ENCODE measurements at regions not wholly inside any gene's neighbourhood (a gene's known extent, or its start where the extent isn't known, plus 50 kb on each side); places are given as distances from the start of the nearest gene placed in this dataset.

DNA sequence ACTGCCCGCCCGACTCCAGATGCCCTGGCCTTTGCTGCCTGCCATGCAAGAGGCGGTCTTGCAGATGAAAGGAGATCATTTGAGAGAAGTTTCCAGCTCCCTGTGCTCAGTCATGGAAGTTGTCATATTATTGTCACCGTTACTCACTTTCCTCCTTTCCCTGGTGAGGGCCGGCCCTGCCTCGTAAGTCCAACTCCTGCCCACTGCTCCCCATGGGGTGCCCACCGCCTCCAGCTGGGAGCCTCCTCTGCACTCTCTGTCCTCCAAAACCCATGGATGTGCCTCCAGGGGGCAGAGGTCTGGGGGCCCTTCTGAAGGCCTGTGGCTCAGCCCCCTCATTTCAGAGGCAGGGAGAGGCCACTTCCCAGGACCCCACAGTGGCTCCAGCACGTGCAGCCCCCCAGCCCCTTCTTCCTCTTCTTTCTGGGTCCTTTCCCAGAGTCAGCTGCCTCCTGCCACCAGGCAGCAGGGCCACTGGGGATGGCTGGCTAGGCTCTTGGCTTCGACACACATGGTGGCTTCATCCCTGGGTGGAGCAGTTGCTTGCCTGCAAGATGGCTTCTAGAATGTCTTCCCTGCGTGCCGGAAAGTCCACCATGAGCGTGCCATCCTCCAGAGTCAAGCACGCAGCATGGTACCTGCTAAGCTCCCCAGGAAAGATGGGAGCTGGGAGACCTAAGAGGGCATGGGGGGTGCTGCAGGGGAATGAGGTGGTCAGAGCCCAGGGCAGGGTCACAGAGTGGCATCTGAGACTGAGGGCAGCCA is 97.9 kb upstream of the RUNX3 start:
- H3K4me1 ChIP-seq (ENCODE audit: insufficient read depth, low read length): peaks cover 96% of the 10 kb centered on the region
- H3K9me3 ChIP-seq (ENCODE audit: low read depth, low read length): no peaks in the 10 kb centered on the region
- no peak overlapping the region for H3K4me3 ChIP-seq (ENCODE audit: low read length)
- H3K27me3 ChIP-seq (ENCODE audit: insufficient read depth, low read length): no peaks in the 10 kb centered on the region

GRCh38 chr1:25026730-25027450 is 96.8 kb upstream of the RUNX3 start:
- no peak overlapping the region for H3K4me3 ChIP-seq (ENCODE audit: low read length)
- H3K4me1 ChIP-seq (ENCODE audit: insufficient read depth, low read length): peaks cover 95% of the 10 kb centered on the region
- H3K27me3 ChIP-seq (ENCODE audit: insufficient read depth, low read length): no peaks in the 10 kb centered on the region
- no peaks in the 10 kb centered on the region for H3K9me3 ChIP-seq (ENCODE audit: low read depth, low read length)

DNA sequence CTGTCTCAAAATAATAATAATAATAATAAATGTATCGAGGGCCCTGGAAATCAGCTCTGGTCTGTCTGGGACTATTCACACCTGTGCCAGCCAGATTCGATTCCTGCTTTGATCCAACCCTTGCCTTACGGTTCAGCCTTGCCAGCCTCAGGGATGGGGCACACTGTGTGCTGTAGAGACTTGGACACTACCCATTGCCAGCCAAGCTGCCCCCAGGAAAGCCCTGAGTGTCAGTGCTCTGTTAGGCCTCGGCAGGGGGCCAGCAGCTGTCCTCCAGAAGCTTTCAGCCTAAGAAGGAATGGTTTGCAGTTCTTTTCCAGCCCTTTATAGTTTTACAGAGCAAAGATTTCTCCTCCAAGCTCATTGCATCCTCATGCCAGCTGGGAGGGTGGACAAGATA is 96.2 kb upstream of the RUNX3 start:
- Histone ChIP-seq H3K9me3 (ENCODE audit: low read depth, low read length) (no peaks in the 10 kb centered on the region), H3K27me3 (ENCODE audit: insufficient read depth, low read length) (no peaks in the 10 kb centered on the region), H3K4me3 (ENCODE audit: low read length) (no peak overlapping the region), H3K4me1 (ENCODE audit: insufficient read depth, low read length) (peaks cover 95% of the 10 kb centered on the region)

GRCh38 chr1:25024615-25025350 is 94.7 kb upstream of the RUNX3 start:
- Histone ChIP-seq H3K9me3 (ENCODE audit: low read depth, low read length) (no peaks in the 10 kb centered on the region), H3K4me3 (ENCODE audit: low read length) (no peak overlapping the region), H3K27me3 (ENCODE audit: insufficient read depth, low read length) (no peaks in the 10 kb centered on the region), H3K4me1 (ENCODE audit: insufficient read depth, low read length) (peaks cover 93% of the 10 kb centered on the region)

DNA sequence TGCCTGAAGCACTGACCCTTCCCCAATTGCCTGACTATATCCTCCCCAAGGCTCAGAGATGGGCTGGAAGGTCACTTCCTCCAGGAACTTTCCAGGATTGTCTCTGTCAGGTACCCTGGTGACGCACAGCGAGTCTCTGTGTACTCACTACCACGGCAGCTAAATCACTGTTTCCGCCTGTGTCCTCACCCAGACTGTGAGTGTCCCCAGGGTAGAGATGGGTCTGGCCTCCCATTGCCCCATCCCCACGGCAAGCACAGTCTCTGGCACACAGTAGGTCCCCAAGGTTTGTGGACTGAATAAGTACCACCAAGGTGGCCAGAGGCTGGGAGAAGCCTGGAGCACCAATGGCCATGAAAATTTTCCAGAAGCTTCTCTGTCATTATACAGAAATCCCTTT is 93.8 kb upstream of the RUNX3 start:
- H3K27me3 ChIP-seq (ENCODE audit: insufficient read depth, low read length): no peaks in the 10 kb centered on the region
- H3K4me1 ChIP-seq (ENCODE audit: insufficient read depth, low read length): peaks cover 93% of the 10 kb centered on the region
- no peak overlapping the region for H3K4me3 ChIP-seq (ENCODE audit: low read length)
- H3K9me3 ChIP-seq (ENCODE audit: low read depth, low read length): no peaks in the 10 kb centered on the region

DNA sequence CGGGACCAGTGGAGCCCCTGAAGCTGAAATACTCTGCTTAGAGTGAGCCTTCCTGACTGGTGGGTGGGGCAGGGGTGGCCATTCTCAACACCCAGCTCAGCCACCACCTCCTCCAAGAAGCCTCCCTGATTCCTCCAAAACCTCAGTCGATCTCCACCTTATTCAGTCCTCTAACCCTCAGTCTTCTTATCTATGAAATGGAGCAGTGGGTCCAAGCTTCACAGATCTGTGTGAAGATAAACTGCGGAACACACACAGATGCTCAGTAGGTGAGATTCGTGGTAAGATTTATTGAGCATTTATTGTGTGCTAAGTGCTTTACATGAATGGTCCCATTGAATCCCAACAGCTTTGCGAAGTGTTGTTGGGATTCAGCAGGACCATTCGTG is 93.1 kb upstream of the RUNX3 start:
- Histone ChIP-seq H3K4me1 (ENCODE audit: insufficient read depth, low read length) (peaks cover 86% of the 10 kb centered on the region), H3K27me3 (ENCODE audit: insufficient read depth, low read length) (no peaks in the 10 kb centered on the region), H3K4me3 (ENCODE audit: low read length) (no peak overlapping the region), H3K9me3 (ENCODE audit: low read depth, low read length) (no peaks in the 10 kb centered on the region)

- Histone ChIP-seq H3K27me3 (ENCODE audit: insufficient read depth, low read length) (no peaks in the 10 kb centered on the region), H3K4me3 (ENCODE audit: low read length) (no peak overlapping the region)
Measured at GRCh38 chr1:25022361-25023189, 92.5 kb upstream of the RUNX3 start.

GRCh38 chr1:25021591-25022215 is 91.6 kb upstream of the RUNX3 start:
- peaks cover 73% of the 10 kb centered on the region for H3K4me1 ChIP-seq (ENCODE audit: insufficient read depth, low read length)
- H3K4me3 ChIP-seq (ENCODE audit: low read length): no peak overlapping the region

More at GRCh38 chr1:25022361-25023189, 92.5 kb upstream of the RUNX3 start:
- H3K9me3 ChIP-seq (ENCODE audit: low read depth, low read length): no peaks in the 10 kb centered on the region
- peaks cover 80% of the 10 kb centered on the region for H3K4me1 ChIP-seq (ENCODE audit: insufficient read depth, low read length)

DNA sequence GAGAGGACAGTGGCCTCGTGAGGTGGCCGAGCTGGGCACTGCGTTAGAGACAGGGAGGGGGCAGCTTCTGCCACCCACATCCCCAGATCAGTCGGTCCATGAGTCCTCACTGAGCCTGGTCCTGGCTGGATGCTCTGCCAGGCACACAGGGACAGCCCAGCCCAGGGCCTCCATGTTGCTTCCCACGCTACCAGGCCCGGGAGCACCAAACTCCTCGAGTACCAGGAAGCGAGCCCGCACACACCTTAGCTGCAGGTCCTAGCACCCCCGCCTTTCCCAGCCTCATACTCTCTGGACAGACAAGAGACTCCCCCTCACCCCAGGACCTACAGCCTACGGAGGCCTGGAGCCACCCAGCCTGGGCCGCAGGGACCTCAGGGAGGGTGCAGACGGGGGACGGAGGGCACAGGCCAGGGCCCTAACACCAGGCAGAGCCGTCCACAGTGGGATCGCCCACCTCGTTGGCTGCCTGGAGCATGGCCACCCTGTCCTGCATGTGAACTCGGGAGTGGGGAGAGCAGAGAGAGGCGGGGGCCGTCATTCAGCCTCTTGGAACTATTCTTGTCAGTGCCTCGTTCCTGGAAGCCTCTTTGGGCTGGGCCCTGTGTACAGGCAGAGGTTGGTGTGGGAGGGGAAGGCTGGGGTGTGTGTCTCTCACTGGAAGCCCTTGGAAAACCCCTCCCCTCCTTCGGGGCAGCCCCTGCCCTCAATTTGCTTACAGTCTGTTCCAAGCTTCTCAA is 90.9 kb upstream of the RUNX3 start:
- no peaks in the 10 kb centered on the region for H3K9me3 ChIP-seq (ENCODE audit: low read depth, low read length)
- H3K4me3 ChIP-seq (ENCODE audit: low read length): no peak overlapping the region
- peaks cover 68% of the 10 kb centered on the region for H3K4me1 ChIP-seq (ENCODE audit: insufficient read depth, low read length)
- H3K27me3 ChIP-seq (ENCODE audit: insufficient read depth, low read length): no peaks in the 10 kb centered on the region

More at GRCh38 chr1:25021591-25022215, 91.6 kb upstream of the RUNX3 start:
- no peaks in the 10 kb centered on the region for H3K9me3 ChIP-seq (ENCODE audit: low read depth, low read length)
- H3K27me3 ChIP-seq (ENCODE audit: insufficient read depth, low read length): no peaks in the 10 kb centered on the region

- H3K27me3 ChIP-seq (ENCODE audit: insufficient read depth, low read length): no peaks in the 10 kb centered on the region
- peaks cover 61% of the 10 kb centered on the region for H3K4me1 ChIP-seq (ENCODE audit: insufficient read depth, low read length)
- no peaks in the 10 kb centered on the region for H3K9me3 ChIP-seq (ENCODE audit: low read depth, low read length)
- no peak overlapping the region for H3K4me3 ChIP-seq (ENCODE audit: low read length)
Measured at GRCh38 chr1:25020173-25020845, 90.2 kb upstream of the RUNX3 start.

DNA sequence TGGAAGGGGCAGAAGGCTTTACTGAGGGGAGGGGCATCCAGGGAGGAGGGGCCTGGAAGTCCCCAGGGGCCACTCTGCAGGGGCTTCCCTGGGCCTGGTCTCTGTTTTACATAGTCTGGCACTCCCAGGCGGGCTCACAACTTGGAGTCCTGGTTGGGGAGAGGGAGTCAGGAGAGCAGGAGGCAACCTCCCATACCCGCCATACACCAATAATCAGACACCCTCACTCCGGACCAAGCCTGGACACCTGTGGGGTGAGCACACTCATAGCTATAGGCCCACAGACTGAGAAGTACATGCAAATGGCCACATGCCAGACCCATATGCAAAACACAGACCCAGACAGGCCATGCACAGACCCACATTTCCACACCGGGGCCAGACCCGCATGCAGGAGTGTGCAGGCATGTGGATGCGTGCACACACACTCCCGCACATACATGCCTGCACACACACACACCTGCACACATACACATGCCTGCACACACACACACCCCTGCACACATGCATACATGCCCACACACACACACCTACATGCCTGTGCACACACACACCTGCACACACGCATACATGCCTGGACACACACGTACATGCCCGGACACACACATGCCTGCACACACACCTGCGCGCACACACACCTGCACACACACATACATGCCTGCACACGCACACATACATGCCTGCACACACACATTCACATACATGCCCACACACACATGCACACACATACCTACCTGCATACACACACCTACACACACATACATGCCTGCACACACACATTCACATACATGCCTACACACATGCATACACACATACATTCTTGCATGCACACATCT is 89.5 kb upstream of the RUNX3 start:
- H3K4me3 ChIP-seq (ENCODE audit: low read length): no peak overlapping the region
- H3K27me3 ChIP-seq (ENCODE audit: insufficient read depth, low read length): no peaks in the 10 kb centered on the region
- no peaks in the 10 kb centered on the region for H3K9me3 ChIP-seq (ENCODE audit: low read depth, low read length)
- peaks cover 54% of the 10 kb centered on the region for H3K4me1 ChIP-seq (ENCODE audit: insufficient read depth, low read length)

DNA sequence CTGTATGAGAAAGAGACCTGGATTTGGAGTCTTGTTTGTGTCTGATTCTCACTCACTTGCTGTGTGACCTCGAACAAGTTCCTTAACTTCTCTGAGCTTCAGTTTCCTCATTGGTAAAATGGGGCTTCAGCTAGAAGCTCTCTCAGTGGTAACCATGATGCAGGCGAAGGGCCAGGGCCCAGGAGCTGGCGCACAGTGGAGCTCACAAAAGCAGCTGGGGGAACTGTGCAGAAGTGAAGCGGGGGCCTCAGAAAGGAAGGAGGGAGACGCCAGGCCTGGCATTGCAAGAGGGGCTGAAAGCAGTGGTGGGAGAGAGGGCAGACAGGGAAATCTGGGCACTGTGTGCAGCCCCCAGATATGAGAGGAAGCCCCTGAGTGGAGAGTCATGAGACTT is 88.9 kb upstream of the RUNX3 start:
- no peaks in the 10 kb centered on the region for H3K27me3 ChIP-seq (ENCODE audit: insufficient read depth, low read length)
- no peaks in the 10 kb centered on the region for H3K9me3 ChIP-seq (ENCODE audit: low read depth, low read length)
- H3K4me1 ChIP-seq (ENCODE audit: insufficient read depth, low read length): peaks cover 47% of the 10 kb centered on the region
- no peak overlapping the region for H3K4me3 ChIP-seq (ENCODE audit: low read length)

All from mononuclear cell (primary cell).